NOMO-1 treated with DMSO at 0.1 percent for 48 hours (cell line): ENCODE measurements at regions not wholly inside any gene's neighbourhood (a gene's known extent, or its start where the extent isn't known, plus 50 kb on each side); places are given as distances from the start of the nearest gene placed in this dataset.
A peak's percentile ranks its signal among the peaks of the same experiment; 100 is the strongest.

Source experiments
- DNase-seq: peaks from one replicate; lab custom pipeline; 2025; ENCODE audit not compliant: unreplicated experiment; lab: John Stamatoyannopoulos, UW

GRCh38 chr1:175865041-175865766 is 121.8 kb upstream of the TNR start:
- no peak for DNase-seq

- no peak for DNase-seq
Measured at GRCh38 chr1:175864625-175865024, 121.2 kb upstream of the TNR start.

- DNase-seq: no peak
Measured at GRCh38 chr1:175864183-175864582, 120.8 kb upstream of the TNR start.

- DNase-seq: no peak
Measured at GRCh38 chr1:175863299-175864050, 120.1 kb upstream of the TNR start.

- DNase-seq: no peak
Measured at GRCh38 chr1:175862408-175862807, 119.0 kb upstream of the TNR start.

- DNase-seq: no peak
Measured at GRCh38 chr1:175861626-175862367, 118.4 kb upstream of the TNR start.

- no peak for DNase-seq
Measured at GRCh38 chr1:175857756-175858155, 114.4 kb upstream of the TNR start.

GRCh38 chr1:175853681-175854080 is 110.3 kb upstream of the TNR start:
- no peak for DNase-seq

- no peak for DNase-seq
Measured at GRCh38 chr1:175851749-175852148, 108.4 kb upstream of the TNR start.

- no peak for DNase-seq
Measured at GRCh38 chr1:175848329-175848728, 104.9 kb upstream of the TNR start.

- no peak for DNase-seq
Measured at GRCh38 chr1:175845985-175846384, 102.6 kb upstream of the TNR start.

- DNase-seq: no peak
Measured at GRCh38 chr1:175845338-175845737, 101.9 kb upstream of the TNR start.

- no peak for DNase-seq
Measured at GRCh38 chr1:175844877-175845276, 101.5 kb upstream of the TNR start.

- DNase-seq: peak; percentile 1
Measured at GRCh38 chr1:175842550-175842949, 99.2 kb upstream of the TNR start.

GRCh38 chr1:175841738-175842187 is 98.4 kb upstream of the TNR start:
- no peak for DNase-seq

- peak; percentile 2 for DNase-seq
Measured at GRCh38 chr1:175840787-175841186, 97.4 kb upstream of the TNR start.

- DNase-seq: no peak
Measured at GRCh38 chr1:175839779-175840669, 96.6 kb upstream of the TNR start.

- no peak for DNase-seq
Measured at GRCh38 chr1:175834597-175834996, 91.2 kb upstream of the TNR start.

- no peak for DNase-seq
Measured at GRCh38 chr1:175833951-175834350, 90.6 kb upstream of the TNR start.

- DNase-seq: no peak
Measured at GRCh38 chr1:175833502-175833901, 90.1 kb upstream of the TNR start.

GRCh38 chr1:175830500-175830899 is 87.1 kb upstream of the TNR start:
- no peak for DNase-seq
